Stimulated activated CD8-positive, alpha-beta memory T cell treated with anti-CD3 and anti-CD28 coated beads, Interleukin-15, amount 100 ng/mL, for 4 hours (primary cell): ENCODE measurements at regions not wholly inside any gene's neighbourhood (a gene's known extent, or its start where the extent isn't known, plus 50 kb on each side); places are given as distances from the start of the nearest gene placed in this dataset.

Source experiments
- DNase-seq, 2 donors: peaks; one replicate each; pipeline ENCODE4 v3.0.0-alpha.2; 2020; ENCODE audit warnings: low read depth in 2 of 2

DNA sequence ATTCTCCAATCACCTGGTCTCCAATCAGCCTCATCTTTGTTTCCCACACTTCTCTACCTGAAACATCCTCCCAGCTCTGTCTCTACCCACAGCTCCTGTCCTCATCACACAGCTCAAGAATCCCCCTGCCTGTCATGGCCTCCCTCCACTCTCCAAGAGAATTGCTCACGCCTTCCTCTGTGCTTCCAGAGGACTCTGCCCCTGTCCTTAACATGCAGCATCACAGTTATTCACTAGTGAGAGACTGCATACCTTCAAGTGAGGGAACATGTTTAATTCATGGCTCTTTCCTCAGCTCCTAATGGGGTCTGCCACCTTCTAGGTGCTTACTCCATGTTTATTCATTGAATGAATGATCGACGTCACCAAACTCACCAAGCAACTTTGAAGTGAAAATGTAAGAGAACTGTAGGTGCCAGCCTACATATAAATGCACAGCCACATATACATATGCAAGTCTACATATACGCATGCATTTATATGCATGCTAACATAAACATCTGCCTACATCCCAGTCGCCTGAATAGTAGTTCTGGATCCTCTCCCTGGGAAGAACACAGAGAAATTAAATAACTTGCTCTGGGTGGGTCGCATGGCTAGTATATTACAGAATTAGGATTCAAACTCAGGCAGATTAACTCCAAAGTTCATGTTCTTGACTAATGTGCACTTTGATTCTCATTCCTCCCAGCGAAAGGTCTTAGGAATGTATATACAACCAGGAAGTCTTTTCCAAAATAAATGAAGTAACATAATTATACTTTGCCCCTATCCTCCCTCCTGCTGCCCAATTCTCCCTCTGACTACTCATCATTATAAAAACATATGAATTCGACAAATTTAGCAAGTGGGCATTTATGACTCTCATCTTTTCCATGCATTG lies 295.6 kb downstream of the MAFB start:
- no peak for DNase-seq

DNA sequence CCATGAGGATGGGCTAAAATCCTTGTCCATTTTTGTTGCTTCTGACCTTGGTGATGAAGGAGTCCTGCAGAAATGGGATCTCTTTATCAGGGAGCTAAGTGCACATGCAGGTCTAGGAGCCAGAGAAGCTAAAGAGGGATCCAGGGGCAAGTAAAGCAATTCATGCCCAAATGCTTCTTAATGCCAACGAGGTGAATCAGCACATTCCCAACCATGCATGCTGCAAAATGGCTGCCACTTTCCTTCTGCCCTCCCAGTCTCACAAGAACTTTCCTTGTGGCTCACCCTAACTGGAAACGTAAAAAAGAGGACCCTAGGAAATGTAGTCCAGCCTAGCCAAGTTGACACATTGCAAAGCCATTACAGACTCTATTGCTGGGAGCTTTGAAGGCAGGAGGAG lies 298.4 kb downstream of the MAFB start:
- no peak for DNase-seq

DNA sequence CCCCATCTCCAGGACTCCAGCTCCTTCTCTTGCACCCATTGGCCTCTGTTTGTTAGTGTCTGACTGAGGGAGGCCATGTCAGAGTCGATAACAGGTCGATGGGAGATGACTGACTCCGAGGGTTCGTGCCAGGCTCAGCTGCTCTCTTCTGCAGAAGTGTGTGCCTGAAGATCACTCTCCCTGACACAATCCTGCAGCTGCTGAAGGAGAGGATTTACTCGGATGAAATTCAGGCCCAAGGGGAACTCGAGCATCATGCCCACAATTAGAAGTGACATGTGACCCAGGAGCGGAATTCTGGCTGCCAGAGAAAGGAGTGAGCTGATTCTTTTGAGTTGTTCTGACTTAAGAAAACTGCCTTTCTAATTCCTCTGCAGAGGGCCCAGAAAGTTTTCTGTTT lies 318.2 kb downstream of the MAFB start:
- DNase-seq: no peak

DNA sequence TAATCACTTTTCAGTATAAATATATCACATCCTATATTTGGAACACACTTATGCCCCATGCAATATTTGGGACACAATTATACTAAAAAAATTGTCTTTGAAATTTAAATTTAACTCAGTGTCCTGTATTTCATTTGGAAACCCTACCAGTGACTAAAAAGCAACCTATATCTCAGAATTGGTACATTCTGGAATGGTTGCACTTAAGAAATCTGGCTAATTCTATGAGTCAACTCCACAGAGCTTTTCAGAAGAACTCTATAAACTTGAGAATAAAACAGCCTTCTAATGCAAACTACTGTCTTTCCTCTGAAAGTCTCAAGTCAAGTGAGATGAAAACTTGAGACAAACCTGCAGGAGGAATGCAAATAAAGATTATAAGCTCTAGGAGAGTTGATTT lies 320.2 kb downstream of the MAFB start:
- no peak for DNase-seq

DNA sequence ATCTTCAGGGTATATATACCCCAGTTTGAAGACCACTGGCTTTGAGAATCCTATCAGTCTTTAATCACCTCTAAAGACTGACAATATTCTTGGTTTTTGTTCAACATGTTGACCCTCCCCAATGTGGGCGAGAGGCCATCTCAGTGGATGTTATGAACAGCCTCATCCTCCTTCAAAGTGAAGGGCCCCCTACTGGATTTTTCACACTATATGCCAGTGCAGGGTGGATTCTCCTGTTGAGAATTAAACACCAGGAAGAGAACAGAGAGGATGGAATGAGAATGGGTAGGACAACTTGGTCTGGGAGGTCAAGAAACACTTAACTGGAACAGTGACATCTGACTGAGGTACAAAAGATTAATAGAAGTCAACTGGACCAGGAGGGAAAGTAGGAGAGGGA lies 327.1 kb downstream of the MAFB start:
- DNase-seq: no peak

DNA sequence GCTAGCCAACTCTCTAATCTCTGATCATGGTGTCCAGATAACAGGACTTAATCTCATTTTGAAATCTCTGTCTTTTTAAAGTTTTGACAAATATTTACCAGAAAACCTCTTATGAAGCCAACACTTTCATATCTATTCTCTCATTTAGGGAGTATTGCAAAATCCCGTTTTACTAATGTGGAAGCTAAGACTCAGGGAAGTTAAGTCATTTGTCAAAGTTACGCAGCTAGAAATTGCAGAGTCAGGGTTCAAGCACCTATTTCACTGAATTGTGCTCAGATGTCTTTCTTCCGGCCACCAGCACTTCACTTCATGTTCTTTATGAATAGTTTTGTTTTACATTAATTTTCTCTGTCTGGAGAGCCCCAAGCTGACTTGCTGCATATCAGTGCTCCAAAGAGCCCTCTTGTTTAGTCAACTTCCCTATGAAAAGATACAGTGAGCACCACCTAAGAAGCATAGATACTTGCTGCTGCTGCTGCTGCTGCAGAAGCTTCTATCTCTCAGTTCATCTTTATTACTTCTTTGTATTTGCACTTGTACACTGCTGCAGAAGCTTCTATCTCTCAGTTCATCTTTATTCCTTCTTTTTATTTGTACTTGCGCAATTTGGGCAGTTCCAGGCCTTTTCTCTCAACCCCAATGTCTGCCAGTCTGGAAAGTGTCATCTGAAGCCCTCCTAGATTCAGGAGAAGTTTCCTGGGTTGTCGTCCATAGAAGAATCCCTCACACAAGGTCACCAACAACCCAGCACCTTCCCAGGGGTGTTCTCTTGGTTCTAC lies 329.7 kb downstream of the MAFB start:
- DNase-seq: no peak

DNA sequence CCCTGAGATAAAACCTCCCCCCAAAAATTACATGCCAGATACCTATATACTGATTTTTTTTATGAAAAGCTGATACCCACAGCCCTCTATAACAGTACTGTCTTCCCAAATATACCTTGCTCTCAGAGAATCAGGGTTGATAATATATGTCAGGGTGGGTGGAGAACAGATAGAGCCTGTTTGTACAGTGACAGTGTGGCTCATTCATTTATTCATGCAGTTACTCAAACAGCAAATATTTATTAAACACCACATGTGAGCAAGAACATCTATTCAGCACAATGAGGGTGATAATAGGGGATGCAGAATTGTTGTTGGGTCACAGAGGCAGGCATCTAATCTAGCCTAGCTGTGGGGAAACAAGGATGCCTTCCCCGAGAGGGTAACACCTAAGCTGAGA lies 334.2 kb downstream of the MAFB start:
- no peak for DNase-seq

DNA sequence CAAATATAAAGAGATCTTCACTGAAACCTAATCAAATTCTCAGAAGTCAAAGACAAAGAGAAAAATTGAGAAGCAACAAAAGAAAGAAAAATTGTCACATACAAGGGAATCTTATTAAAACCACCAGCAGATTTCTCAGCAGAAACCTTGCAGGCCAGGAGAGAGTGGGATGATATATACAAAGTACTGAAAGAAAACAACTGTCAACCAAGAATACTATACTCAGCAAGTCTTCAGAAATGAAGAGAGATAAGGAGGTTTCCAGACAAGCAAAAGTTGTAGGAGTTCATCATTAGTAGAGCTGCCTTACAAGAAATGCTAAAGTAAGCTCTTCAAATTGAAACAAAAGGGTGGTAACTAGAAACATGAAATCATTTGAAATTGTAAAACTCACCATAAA lies 345.6 kb downstream of the MAFB start:
- DNase-seq: no peak

DNA sequence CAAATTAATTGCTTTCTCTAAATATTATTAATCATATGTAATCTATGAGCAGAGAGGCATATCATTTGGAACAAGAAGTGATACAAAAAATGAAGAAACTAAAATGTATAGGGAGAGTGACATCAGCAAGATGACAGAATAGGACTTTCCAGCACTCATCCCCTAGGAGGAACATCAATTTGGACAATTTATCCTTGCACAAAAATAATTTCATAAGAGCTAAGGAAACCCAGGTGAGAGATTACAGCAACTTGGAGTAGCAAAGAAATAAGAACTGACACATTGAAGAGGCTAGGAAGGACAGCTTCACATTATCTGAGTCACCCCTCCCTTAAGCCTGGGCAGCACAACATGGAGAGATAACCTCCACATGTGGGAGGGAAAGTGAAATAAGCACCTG lies 347.5 kb downstream of the MAFB start:
- DNase-seq: no peak

DNA sequence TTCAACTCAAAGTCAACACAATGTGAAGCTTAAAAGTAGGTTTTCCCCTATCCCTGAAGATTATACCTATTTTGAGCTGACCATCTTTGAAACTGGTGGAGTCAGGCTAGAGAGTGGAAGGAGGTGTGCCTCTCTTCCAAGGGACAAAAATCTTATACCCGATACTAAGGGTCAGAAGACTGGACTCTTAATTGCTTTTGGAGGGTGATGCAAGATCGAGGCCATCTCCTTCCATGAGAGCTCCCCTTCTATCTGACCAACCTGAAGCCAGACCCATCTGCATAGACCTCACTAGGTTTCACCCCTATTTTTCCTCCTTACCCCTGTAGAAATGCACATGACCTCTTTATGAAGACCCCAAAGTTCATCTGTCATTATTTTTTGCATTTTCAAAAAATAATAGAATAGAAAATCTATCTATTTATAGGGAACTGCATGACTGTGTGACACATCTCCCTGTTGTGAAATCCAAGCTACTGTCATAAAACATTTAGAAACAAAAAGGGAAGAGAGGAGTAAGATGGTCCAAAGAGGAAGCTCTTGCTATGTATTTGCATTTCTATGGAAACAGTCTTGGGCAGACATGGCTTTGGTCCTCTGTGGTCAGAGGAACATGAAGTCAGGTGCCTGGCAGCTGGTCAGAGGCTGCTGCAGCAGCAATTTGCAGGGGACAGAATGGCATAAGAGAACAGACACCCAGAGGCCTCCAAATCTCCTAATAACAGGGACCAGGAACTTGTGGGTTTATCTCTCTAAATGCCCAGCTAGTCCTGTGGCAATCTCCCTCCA lies 349.2 kb downstream of the MAFB start:
- DNase-seq: no peak

DNA sequence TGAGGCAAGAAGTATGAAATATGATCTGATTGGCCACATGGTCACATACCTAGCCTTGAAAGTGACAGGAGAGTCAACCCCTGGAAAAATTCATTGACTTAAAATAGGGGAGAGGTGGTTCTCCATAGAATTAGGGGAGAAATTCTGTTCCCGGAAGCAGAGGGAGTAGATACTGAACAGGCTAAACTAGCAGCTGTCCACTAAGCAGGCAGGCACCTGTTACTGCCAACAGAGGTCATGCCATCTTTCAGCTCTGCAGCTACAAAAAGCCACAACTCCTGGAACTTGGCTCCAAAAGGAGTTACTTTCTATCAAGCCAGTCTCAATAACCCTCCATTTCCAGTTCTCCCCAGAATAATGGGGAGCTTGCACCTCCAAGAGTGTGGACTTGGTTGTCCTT lies 352.5 kb downstream of the MAFB start:
- DNase-seq: no peak

DNA sequence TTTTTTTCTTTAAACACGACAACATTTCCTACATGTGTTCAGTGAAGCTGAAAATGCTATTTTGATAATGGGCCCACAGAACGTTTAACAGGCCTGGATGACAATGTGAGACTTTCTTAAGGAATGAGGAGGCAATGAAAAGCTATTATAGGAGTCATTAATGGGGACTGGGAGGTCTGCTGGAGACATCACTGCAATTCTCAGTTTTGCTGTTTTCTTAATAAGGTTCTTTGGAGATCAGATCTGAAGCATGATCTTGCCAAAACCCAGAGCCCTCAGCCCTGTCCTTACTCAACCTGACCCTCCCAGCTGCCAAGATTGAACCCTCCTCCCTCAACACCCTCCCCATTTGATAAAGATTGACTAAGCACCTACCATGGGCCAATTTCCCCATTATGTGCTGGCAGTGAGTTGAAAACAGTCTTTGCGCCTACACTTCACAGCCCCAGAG lies 353.1 kb downstream of the MAFB start:
- DNase-seq: no peak

DNA sequence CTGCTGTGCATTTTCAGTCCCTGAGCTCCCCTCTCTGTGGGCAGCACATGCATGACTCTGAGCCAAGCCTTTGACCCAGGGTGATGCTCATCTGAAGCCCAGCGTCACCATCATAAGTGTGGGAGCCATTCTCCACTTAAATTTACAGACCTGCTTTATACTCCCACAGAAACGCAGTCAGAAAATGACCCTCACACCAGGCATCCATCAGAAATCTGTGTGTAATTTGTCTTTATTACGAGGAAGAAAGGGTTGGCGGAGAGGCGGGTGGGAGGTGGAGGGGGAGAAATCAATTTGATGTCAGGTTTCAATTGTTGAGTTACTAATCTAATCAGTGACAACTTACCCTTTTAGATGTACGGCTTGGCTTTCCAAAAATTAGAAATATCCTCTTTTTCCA lies 353.6 kb downstream of the MAFB start:
- no peak for DNase-seq

DNA sequence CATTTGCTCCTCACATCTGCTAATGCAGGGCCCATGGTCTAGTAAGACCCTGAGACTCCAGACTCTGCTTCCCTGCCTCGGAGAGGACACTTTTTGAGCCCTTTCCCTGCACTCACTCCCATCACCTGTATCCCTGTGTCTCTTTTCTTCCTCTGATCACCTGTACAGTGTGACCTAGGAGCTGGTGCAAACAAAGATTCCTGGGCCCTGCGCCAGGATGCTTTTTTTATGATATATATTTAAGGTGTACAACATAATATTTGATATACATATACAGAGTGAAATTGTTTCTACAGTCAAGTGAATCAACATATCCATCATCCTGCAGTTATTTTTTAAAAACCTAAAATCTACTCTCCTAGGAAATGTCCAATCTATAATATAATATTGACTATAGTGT lies 355.4 kb downstream of the MAFB start:
- DNase-seq: no peak

DNA sequence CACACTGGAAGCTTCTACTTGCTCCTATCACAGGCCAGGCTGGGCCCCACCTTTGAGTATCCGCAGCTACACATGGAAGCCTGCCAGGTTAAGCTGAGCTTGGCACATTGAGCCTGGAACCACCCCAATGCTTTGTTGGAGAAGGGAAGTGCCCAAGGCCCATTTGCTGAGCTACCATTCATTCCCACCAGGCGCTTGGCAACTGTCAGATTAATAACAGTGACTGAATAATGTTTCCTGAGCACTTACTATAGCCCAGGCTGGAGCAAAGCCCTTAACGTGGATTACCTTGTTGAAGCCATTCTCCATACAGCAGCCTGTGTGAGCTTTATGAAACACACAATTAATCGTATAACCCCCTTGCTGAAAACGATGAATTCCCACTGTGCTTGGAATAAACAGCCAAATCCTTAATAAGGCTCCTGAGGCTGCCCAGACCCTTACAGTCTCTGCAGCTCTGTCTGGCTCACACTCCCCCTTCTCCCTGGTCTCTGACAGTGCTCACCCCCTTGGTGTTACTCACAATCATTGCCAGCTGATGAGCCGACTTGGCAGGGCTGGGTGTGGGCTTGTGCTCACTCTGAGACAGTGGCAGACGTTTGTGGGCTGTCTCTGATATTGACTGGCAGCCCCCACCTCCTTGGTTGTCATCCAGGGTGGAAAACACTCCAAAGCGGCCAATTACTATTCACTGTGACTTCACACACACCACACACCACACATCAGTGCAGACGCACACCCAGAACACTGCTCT lies 357.1 kb downstream of the MAFB start:
- DNase-seq: no peak

DNA sequence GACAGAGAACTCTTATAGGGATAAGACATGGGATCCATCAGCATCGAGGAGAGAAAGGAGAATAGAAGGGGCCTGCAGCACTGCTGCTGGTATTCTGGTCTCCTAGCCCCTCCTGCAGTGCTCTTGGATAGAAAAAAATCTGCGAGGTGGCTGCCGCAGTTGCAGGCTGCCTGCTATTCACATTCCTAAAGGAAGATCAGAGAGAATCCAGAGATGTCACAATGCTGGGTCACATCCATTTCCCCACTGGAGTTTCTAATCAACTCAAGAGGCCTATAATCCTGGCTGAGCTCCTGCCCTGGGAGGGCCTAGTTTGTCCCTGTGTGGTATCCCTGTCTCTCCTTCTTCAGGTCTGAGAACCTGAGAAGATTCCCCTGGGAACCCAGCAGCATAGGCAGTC lies 357.8 kb downstream of the MAFB start:
- DNase-seq: no peak

DNA sequence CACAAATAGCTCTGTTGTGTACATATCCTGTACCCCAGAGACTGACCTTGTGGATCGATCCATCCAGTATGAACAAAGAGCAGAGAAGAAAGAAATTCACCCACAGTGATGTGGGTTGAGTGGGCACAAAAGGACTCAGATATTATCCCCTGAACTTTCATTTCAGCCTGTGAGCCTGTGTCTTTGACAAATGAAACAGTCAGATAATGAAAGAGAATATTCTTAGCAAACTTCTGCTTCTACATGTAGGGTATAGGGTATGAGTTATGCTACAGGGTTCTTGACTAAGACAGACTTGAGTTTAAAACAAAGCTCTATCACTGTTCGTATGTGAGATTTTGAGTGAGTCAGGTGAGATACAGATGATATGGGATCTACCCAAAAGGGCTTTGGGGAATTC lies 359.7 kb downstream of the MAFB start:
- no peak for DNase-seq

DNA sequence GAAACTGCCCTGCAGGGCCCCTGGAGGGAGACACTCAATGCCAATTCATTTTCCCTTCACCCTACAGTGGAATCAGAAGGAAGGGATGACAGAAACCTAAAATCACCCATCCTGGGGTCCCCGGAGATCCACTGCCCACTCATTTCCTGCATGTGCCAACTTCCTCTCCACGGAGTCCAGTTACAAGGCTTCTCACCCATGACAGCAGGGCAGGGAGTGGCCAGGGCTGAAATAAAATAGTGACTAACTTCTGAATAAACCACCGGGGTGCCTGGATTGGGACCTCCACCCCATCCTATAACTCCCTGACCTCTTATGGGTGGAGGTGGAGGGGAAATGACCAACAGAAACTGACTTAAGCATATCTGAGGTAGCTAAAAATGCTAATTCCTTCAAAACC lies 362.3 kb downstream of the MAFB start:
- DNase-seq: no peak

DNA sequence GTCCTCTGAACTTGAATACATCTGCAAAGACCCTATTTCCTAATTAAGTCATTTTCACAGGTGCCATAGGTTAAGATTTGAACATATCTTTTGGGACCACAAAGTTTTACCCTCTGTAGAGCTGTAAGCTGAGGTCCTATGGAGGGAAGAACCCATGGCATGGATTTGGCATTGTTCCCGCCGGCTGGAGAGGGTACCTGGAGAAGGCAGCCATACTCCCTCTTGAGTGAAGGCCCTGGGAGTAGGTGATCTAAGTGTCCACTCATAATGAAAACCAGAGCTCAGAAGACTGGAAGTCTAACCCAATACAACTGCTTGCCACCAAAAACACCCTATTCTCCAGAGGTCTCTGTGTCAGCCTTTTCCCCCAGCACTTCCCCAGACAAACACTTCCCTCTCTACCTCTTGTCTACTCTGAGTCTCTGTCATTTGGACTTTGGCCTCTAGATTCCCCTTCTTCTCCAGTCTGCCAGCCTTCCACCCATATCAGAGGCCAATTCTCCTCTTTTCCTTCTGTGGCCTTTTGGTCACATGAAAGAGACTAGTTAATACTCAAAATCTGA lies 363.9 kb downstream of the MAFB start:
- no peak for DNase-seq

DNA sequence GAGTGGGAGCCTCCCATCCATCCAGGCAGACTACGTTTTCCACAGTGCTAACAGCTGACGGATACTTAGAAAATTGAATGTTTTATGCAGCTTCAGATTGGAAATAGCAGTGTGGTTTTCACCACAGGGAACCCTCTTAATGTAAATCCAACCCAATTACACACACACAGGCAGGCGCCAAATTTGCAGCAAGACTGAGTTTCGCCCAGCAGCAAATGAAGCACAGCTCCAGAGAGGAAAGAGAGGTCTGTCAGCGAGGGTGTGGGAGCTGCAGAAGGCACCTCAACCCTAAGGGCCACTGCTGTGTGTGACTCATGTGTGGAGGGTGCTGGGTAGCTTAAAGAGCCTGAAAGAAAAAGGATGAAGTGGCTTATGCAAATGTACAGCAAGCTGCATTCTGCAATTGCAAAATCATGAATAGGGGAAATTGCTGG lies 365.7 kb downstream of the MAFB start:
- no peak for DNase-seq

DNA sequence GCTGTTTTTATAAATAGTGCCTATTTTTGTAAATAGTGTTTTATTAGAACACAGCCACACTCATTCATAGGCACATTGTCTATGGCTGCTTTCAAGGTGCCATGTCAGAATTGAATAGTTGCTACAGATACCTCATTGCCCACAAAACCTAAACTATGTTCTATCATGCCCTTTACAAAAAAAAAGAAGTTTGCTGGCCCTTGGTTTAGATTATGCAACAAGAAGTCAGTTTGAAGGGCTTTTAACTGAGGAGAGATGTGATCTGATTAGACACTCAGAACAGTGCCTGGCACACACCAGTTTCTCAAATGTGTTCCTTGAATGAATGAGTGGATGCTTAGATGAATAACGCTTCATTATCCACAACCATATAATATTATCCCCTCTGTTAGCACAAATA lies 366.1 kb downstream of the MAFB start:
- DNase-seq: no peak
